A549 (cell line): ENCODE measurements at regions not wholly inside any gene's neighbourhood (a gene's known extent, or its start where the extent isn't known, plus 50 kb on each side); places are given as distances from the start of the nearest gene placed in this dataset.

ENCODE experiments used
- CBX8 ChIP-seq: fragments of 200-600 bp; sonication (generic); IDR thresholded peaks from 2 replicates; pipeline ENCODE4 v1.6.1; 2016
- CEBPB ChIP-seq, 2 experiments: fragments of >200 bp in 1 of 2; sonication (Bioruptor Twin) in 1 of 2; formaldehyde crosslinking in 1 of 2; IDR thresholded peaks; 2 replicates each; pipeline ENCODE4 v1.6.1; 2012 to 2016
- POLR2A ChIP-seq: IDR thresholded peaks from 2 replicates; pipeline ENCODE4 v1.6.1; 2012; ENCODE audit warnings: mild to moderate bottlenecking, low read length
- TF ChIP-seq, protein P1 (sequence below): fragments of >200 bp; sonication (Bioruptor Twin); formaldehyde crosslinking; IDR thresholded peaks from 3 replicates; pipeline ENCODE4 v1.5.1; 2016

DNA sequence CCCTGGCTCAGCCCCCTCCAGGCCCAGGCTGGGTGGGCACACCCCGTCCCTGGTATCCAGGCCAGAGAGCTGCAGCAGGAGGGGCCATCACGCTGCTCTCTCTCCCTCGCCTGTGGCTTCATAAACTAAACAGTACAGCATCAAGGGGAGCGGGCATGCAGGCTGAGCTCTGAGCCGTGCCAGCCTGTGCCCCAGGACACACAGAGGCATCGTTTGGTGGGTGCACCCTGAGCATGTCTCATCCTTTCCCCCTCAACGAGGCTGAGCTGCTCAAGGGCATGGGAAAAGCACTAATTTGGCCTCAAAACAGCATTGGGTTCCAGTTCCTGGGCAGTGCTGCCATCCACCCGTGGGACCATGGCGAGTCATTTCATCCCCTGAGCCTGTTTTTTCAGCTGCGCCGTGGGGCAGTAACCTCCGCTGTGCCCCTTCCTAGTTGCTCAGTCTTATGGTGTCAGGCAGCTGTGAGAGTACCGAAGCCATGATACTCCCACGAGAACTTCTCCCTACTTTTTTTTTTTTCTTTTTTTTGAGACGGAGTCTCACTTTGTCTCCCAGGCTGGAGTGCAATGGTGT is 79.6 kb downstream of the CPN2 start:
- TF ChIP-seq POLR2A (no peak), CEBPB (IDR thresholded peaks at IDR 0.05) (no peak), CBX8 (no peak)
- TF ChIP-seq, protein P1, sequence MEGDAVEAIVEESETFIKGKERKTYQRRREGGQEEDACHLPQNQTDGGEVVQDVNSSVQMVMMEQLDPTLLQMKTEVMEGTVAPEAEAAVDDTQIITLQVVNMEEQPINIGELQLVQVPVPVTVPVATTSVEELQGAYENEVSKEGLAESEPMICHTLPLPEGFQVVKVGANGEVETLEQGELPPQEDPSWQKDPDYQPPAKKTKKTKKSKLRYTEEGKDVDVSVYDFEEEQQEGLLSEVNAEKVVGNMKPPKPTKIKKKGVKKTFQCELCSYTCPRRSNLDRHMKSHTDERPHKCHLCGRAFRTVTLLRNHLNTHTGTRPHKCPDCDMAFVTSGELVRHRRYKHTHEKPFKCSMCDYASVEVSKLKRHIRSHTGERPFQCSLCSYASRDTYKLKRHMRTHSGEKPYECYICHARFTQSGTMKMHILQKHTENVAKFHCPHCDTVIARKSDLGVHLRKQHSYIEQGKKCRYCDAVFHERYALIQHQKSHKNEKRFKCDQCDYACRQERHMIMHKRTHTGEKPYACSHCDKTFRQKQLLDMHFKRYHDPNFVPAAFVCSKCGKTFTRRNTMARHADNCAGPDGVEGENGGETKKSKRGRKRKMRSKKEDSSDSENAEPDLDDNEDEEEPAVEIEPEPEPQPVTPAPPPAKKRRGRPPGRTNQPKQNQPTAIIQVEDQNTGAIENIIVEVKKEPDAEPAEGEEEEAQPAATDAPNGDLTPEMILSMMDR, result no peak
